Nephron progenitor cell (in vitro differentiated cells): ENCODE measurements at regions not wholly inside any gene's neighbourhood (a gene's known extent, or its start where the extent isn't known, plus 50 kb on each side); places are given as distances from the start of the nearest gene placed in this dataset.

Source experiments
- DNase-seq: peaks from one replicate; pipeline ENCODE4 v3.0.0; 2021
- H3K27ac Mint-ChIP-seq: 2 replicates; pipeline ENCODE4 v1.8.0; 2021; ENCODE audit warnings: mild to moderate bottlenecking, moderate library complexity, mixed read lengths
- H3K27me3 Mint-ChIP-seq: 2 replicates; pipeline ENCODE4 v1.8.0; 2021; ENCODE audit warnings: mild to moderate bottlenecking, low read depth, mixed read lengths; ENCODE audit not compliant: poor library complexity
- H3K36me3 Mint-ChIP-seq: 2 replicates; pipeline ENCODE4 v1.8.0; 2021; ENCODE audit warnings: low read depth, mixed read lengths
- H3K4me1 Mint-ChIP-seq: 2 replicates; pipeline ENCODE4 v1.8.0; 2021; ENCODE audit warnings: mixed read lengths
- H3K4me3 Mint-ChIP-seq: 2 replicates; pipeline ENCODE4 v1.8.0; 2021; ENCODE audit warnings: mild to moderate bottlenecking, moderate library complexity, mixed read lengths
- H3K9me3 Mint-ChIP-seq: 2 replicates; pipeline ENCODE4 v1.8.0; 2021; ENCODE audit warnings: mild to moderate bottlenecking, moderate library complexity, mixed read lengths
- CTCF ChIP-seq: fragments of 200-600 bp; sonication (generic); IDR thresholded peaks from 2 replicates; pipeline ENCODE4 v1.5.0; 2021; ENCODE audit warnings: antibody characterized with exemption

- Mint-ChIP-seq H3K27me3 (no peaks in the 10 kb centered on the region), H3K4me3 (no peak overlapping the region), H3K9me3 (no peaks in the 10 kb centered on the region), H3K4me1 (no peaks in the 10 kb centered on the region), H3K36me3 (no peaks in the 10 kb centered on the region), H3K27ac (no peak overlapping the region)
- TF ChIP-seq CTCF, result no peak
- no peak for DNase-seq
Measured at GRCh38 chr1:95716097-95716496, 482.1 kb downstream of the RWDD3 start.

GRCh38 chr1:95716550-95716949 is 482.5 kb downstream of the RWDD3 start:
- Mint-ChIP-seq H3K4me1 (no peaks in the 10 kb centered on the region), H3K4me3 (no peak overlapping the region), H3K9me3 (no peaks in the 10 kb centered on the region), H3K36me3 (no peaks in the 10 kb centered on the region), H3K27me3 (no peaks in the 10 kb centered on the region), H3K27ac (no peak overlapping the region)
- no peak for DNase-seq
- TF ChIP-seq CTCF, result no peak

GRCh38 chr1:95723346-95723745 is 489.3 kb downstream of the RWDD3 start:
- no peaks in the 10 kb centered on the region for H3K9me3 Mint-ChIP-seq

GRCh38 chr1:95728841-95729240 is 494.8 kb downstream of the RWDD3 start:
- Mint-ChIP-seq H3K4me1 (no peaks in the 10 kb centered on the region), H3K27me3 (peaks cover 3% of the 10 kb centered on the region), H3K4me3 (no peak overlapping the region), H3K9me3 (no peaks in the 10 kb centered on the region), H3K36me3 (no peaks in the 10 kb centered on the region), H3K27ac (no peak overlapping the region)
- no peak for TF ChIP-seq CTCF
- DNase-seq, result no peak

More at GRCh38 chr1:95723346-95723745, 489.3 kb downstream of the RWDD3 start:
- no peak for TF ChIP-seq CTCF
- Mint-ChIP-seq H3K4me3 (no peak overlapping the region), H3K27ac (no peak overlapping the region), H3K27me3 (peaks cover 3% of the 10 kb centered on the region), H3K4me1 (no peaks in the 10 kb centered on the region), H3K36me3 (no peaks in the 10 kb centered on the region)
- no peak for DNase-seq

GRCh38 chr1:95730986-95731385 is 497.0 kb downstream of the RWDD3 start:
- Mint-ChIP-seq H3K4me1 (no peaks in the 10 kb centered on the region), H3K27ac (no peak overlapping the region), H3K36me3 (no peaks in the 10 kb centered on the region), H3K4me3 (no peak overlapping the region), H3K9me3 (no peaks in the 10 kb centered on the region), H3K27me3 (no peaks in the 10 kb centered on the region)
- TF ChIP-seq CTCF, result no peak
- no peak for DNase-seq

GRCh38 chr1:95731466-95731865 is 497.5 kb downstream of the RWDD3 start:
- Mint-ChIP-seq H3K36me3 (no peaks in the 10 kb centered on the region), H3K27me3 (no peaks in the 10 kb centered on the region), H3K9me3 (no peaks in the 10 kb centered on the region), H3K4me3 (no peak overlapping the region), H3K4me1 (no peaks in the 10 kb centered on the region), H3K27ac (no peak overlapping the region)
- no peak for TF ChIP-seq CTCF
- no peak for DNase-seq
